ENCODE measurements at regions not wholly inside any gene's neighbourhood (a gene's known extent, or its start where the extent isn't known, plus 50 kb on each side); places are given as distances from the start of the nearest gene placed in this dataset.
"Not testable (repeated sequence)": the region's sequence is repeated elsewhere in the genome, so short reads cannot be mapped to it uniquely, and the experiment has no call there.

- Histone ChIP-seq H3K36me3 (ENCODE audit: insufficient read depth, low read length) (no peaks in the 10 kb centered on the region), H3K4me1 (ENCODE audit: control insufficient read depth, insufficient read depth, low read length) (no peaks in the 10 kb centered on the region), H3K4me2 (ENCODE audit: low read length) (no peak overlapping the region), H3K9me3 (replicated peaks; ENCODE audit: low read length) (no peaks in the 10 kb centered on the region), H3K27me3 (ENCODE audit: control insufficient read depth, insufficient read depth, low read length) (no peaks in the 10 kb centered on the region), H3K4me3 (ENCODE audit: low read length) (no peak overlapping the region), H3K9ac (ENCODE audit: low read depth, low read length) (no peak overlapping the region)
Observed at GRCh38 chr15:81783076-81783475, 262.7 kb downstream of the MEX3B start.

- Histone ChIP-seq H3K27me3 (ENCODE audit: control insufficient read depth, insufficient read depth, low read length) (no peaks in the 10 kb centered on the region), H3K36me3 (ENCODE audit: insufficient read depth, low read length) (no peaks in the 10 kb centered on the region), H3K4me1 (ENCODE audit: control insufficient read depth, insufficient read depth, low read length) (no peaks in the 10 kb centered on the region), H3K9me3 (replicated peaks; ENCODE audit: low read length) (no peaks in the 10 kb centered on the region), H3K4me2 (ENCODE audit: low read length) (no peak overlapping the region), H3K4me3 (ENCODE audit: low read length) (no peak overlapping the region), H3K9ac (ENCODE audit: low read depth, low read length) (no peak overlapping the region)
Observed at GRCh38 chr15:81781395-81781794, 264.4 kb downstream of the MEX3B start.

- Histone ChIP-seq H3K27me3 (ENCODE audit: control insufficient read depth, insufficient read depth, low read length) (no peaks in the 10 kb centered on the region), H3K9me3 (replicated peaks; ENCODE audit: low read length) (no peaks in the 10 kb centered on the region), H3K4me1 (ENCODE audit: control insufficient read depth, insufficient read depth, low read length) (no peaks in the 10 kb centered on the region), H3K9ac (ENCODE audit: low read depth, low read length) (no peak overlapping the region), H3K4me2 (ENCODE audit: low read length) (no peak overlapping the region), H3K36me3 (ENCODE audit: insufficient read depth, low read length) (no peaks in the 10 kb centered on the region), H3K4me3 (ENCODE audit: low read length) (no peak overlapping the region)
Observed at GRCh38 chr15:81780966-81781365, 264.9 kb downstream of the MEX3B start.

GRCh38 chr15:81779181-81779580, 266.6 kb downstream of the MEX3B start:
- Histone ChIP-seq H3K36me3 (ENCODE audit: insufficient read depth, low read length) (no peaks in the 10 kb centered on the region), H3K27me3 (ENCODE audit: control insufficient read depth, insufficient read depth, low read length) (no peaks in the 10 kb centered on the region), H3K4me3 (ENCODE audit: low read length) (no peak overlapping the region), H3K9me3 (replicated peaks; ENCODE audit: low read length) (no peaks in the 10 kb centered on the region), H3K4me2 (ENCODE audit: low read length) (no peak overlapping the region), H3K4me1 (ENCODE audit: control insufficient read depth, insufficient read depth, low read length) (no peaks in the 10 kb centered on the region), H3K9ac (ENCODE audit: low read depth, low read length) (no peak overlapping the region)

- Histone ChIP-seq H3K4me2 (ENCODE audit: low read length) (no peak overlapping the region), H3K9ac (ENCODE audit: low read depth, low read length) (no peak overlapping the region), H3K4me1 (ENCODE audit: control insufficient read depth, insufficient read depth, low read length) (no peaks in the 10 kb centered on the region), H3K9me3 (replicated peaks; ENCODE audit: low read length) (no peaks in the 10 kb centered on the region), H3K36me3 (ENCODE audit: insufficient read depth, low read length) (no peaks in the 10 kb centered on the region), H3K4me3 (ENCODE audit: low read length) (no peak overlapping the region), H3K27me3 (ENCODE audit: control insufficient read depth, insufficient read depth, low read length) (no peaks in the 10 kb centered on the region)
Observed at GRCh38 chr15:81777546-81777945, 268.3 kb downstream of the MEX3B start.

GRCh38 chr15:81776976-81777375, 268.8 kb downstream of the MEX3B start:
- Histone ChIP-seq H3K36me3 (ENCODE audit: insufficient read depth, low read length) (no peaks in the 10 kb centered on the region), H3K9ac (ENCODE audit: low read depth, low read length) (no peak overlapping the region), H3K4me2 (ENCODE audit: low read length) (no peak overlapping the region)

GRCh38 chr15:81775779-81776178, 270.0 kb downstream of the MEX3B start:
- H3K9me3 ChIP-seq (replicated peaks; ENCODE audit: low read length); H3K4me1 ChIP-seq (ENCODE audit: control insufficient read depth, insufficient read depth, low read length); H3K36me3 ChIP-seq (ENCODE audit: insufficient read depth, low read length); H3K27me3 ChIP-seq (ENCODE audit: control insufficient read depth, insufficient read depth, low read length); H3K9ac ChIP-seq (ENCODE audit: low read depth, low read length); H3K4me3 ChIP-seq (ENCODE audit: low read length); H3K4me2 ChIP-seq (ENCODE audit: low read length): not testable (repeated sequence)

More at GRCh38 chr15:81776976-81777375, 268.8 kb downstream of the MEX3B start:
- no peaks in the 10 kb centered on the region for H3K27me3 ChIP-seq (ENCODE audit: control insufficient read depth, insufficient read depth, low read length)
- no peaks in the 10 kb centered on the region for H3K4me1 ChIP-seq (ENCODE audit: control insufficient read depth, insufficient read depth, low read length)
- H3K9me3 ChIP-seq (replicated peaks; ENCODE audit: low read length), result no peaks in the 10 kb centered on the region
- H3K4me3 ChIP-seq (ENCODE audit: low read length), result no peak overlapping the region

- Histone ChIP-seq H3K4me3 (ENCODE audit: low read length) (no peak overlapping the region), H3K4me1 (ENCODE audit: control insufficient read depth, insufficient read depth, low read length) (no peaks in the 10 kb centered on the region), H3K4me2 (ENCODE audit: low read length) (no peak overlapping the region), H3K9me3 (replicated peaks; ENCODE audit: low read length) (no peaks in the 10 kb centered on the region), H3K36me3 (ENCODE audit: insufficient read depth, low read length) (no peaks in the 10 kb centered on the region), H3K9ac (ENCODE audit: low read depth, low read length) (no peak overlapping the region), H3K27me3 (ENCODE audit: control insufficient read depth, insufficient read depth, low read length) (no peaks in the 10 kb centered on the region)
Observed at GRCh38 chr15:81774309-81774708, 271.5 kb downstream of the MEX3B start.

- no peak overlapping the region for H3K9ac ChIP-seq (ENCODE audit: low read depth, low read length)
- no peaks in the 10 kb centered on the region for H3K9me3 ChIP-seq (replicated peaks; ENCODE audit: low read length)
- no peaks in the 10 kb centered on the region for H3K36me3 ChIP-seq (ENCODE audit: insufficient read depth, low read length)
- no peak overlapping the region for H3K4me2 ChIP-seq (ENCODE audit: low read length)
- H3K4me3 ChIP-seq (ENCODE audit: low read length), result no peak overlapping the region
- peaks cover 6% of the 10 kb centered on the region for H3K27me3 ChIP-seq (ENCODE audit: control insufficient read depth, insufficient read depth, low read length)
- no peaks in the 10 kb centered on the region for H3K4me1 ChIP-seq (ENCODE audit: control insufficient read depth, insufficient read depth, low read length)
Observed at GRCh38 chr15:81768773-81769172, 277.0 kb downstream of the MEX3B start.

GRCh38 chr15:81766829-81767475, 278.9 kb downstream of the MEX3B start:
- H3K9ac ChIP-seq (ENCODE audit: low read depth, low read length), result no peak overlapping the region
- H3K4me2 ChIP-seq (ENCODE audit: low read length), result no peak overlapping the region
- H3K9me3 ChIP-seq (replicated peaks; ENCODE audit: low read length), result no peaks in the 10 kb centered on the region
- no peaks in the 10 kb centered on the region for H3K36me3 ChIP-seq (ENCODE audit: insufficient read depth, low read length)
- H3K4me1 ChIP-seq (ENCODE audit: control insufficient read depth, insufficient read depth, low read length), result no peaks in the 10 kb centered on the region
- no peak overlapping the region for H3K4me3 ChIP-seq (ENCODE audit: low read length)
- peaks cover 6% of the 10 kb centered on the region for H3K27me3 ChIP-seq (ENCODE audit: control insufficient read depth, insufficient read depth, low read length)

GRCh38 chr15:81765816-81766215, 280.0 kb downstream of the MEX3B start:
- Histone ChIP-seq H3K9ac (ENCODE audit: low read depth, low read length) (no peak overlapping the region), H3K36me3 (ENCODE audit: insufficient read depth, low read length) (no peaks in the 10 kb centered on the region), H3K4me1 (ENCODE audit: control insufficient read depth, insufficient read depth, low read length) (no peaks in the 10 kb centered on the region), H3K27me3 (ENCODE audit: control insufficient read depth, insufficient read depth, low read length) (peaks cover 6% of the 10 kb centered on the region), H3K4me3 (ENCODE audit: low read length) (no peak overlapping the region), H3K4me2 (ENCODE audit: low read length) (no peak overlapping the region), H3K9me3 (replicated peaks; ENCODE audit: low read length) (no peaks in the 10 kb centered on the region)

- Histone ChIP-seq H3K9ac (ENCODE audit: low read depth, low read length) (no peak overlapping the region), H3K4me3 (ENCODE audit: low read length) (no peak overlapping the region), H3K36me3 (ENCODE audit: insufficient read depth, low read length) (no peaks in the 10 kb centered on the region), H3K4me1 (ENCODE audit: control insufficient read depth, insufficient read depth, low read length) (no peaks in the 10 kb centered on the region), H3K27me3 (ENCODE audit: control insufficient read depth, insufficient read depth, low read length) (peaks cover 6% of the 10 kb centered on the region), H3K9me3 (replicated peaks; ENCODE audit: low read length) (no peaks in the 10 kb centered on the region), H3K4me2 (ENCODE audit: low read length) (no peak overlapping the region)
Observed at GRCh38 chr15:81763304-81763703, 282.5 kb downstream of the MEX3B start.

Measured in skeletal muscle satellite cell (primary cell).